Neutrophil (primary cell): ENCODE measurements at regions not wholly inside any gene's neighbourhood (a gene's known extent, or its start where the extent isn't known, plus 50 kb on each side); places are given as distances from the start of the nearest gene placed in this dataset.

ENCODE experiments used
- H3K27ac ChIP-seq: fragments of 200-600 bp; sonication (generic); 2 replicates; pipeline ENCODE4 v1.5.1; 2016; ENCODE audit warnings: mild to moderate bottlenecking, moderate library complexity
- H3K27me3 ChIP-seq: fragments of 200-600 bp; sonication (generic); 2 replicates; pipeline ENCODE4 v1.6.0; 2016; ENCODE audit warnings: mild to moderate bottlenecking
- H3K36me3 ChIP-seq: fragments of 200-600 bp; sonication (generic); 2 replicates; pipeline ENCODE4 v1.5.1; 2017
- H3K4me1 ChIP-seq, 2 experiments: fragments of 200-600 bp in 1 of 2; sonication (generic) in 1 of 2; 1 replicate in 1 of 2; 2 replicates in 1 of 2; pipeline versions ENCODE4 v1.5.1 to v1.6.1; 2013 to 2016; ENCODE audit warnings: low read depth in 1 of 2, low read length in 1 of 2, mild to moderate bottlenecking in 1 of 2, moderate library complexity in 1 of 2; ENCODE audit not compliant: control insufficient read depth in 1 of 2, insufficient read depth in 1 of 2
- H3K4me3 ChIP-seq, 2 experiments: fragments of 200-600 bp in 1 of 2; sonication (generic) in 1 of 2; 1 replicate in 1 of 2; 2 replicates in 1 of 2; pipeline ENCODE4 v1.5.1; 2013 to 2016; ENCODE audit warnings: low read depth in 1 of 2, low read length in 1 of 2, mild to moderate bottlenecking in 1 of 2, moderate library complexity in 1 of 2
- H3K9me3 ChIP-seq: fragments of 200-600 bp; sonication (generic); 2 replicates; pipeline ENCODE4 v1.5.1; 2016
- CTCF ChIP-seq: fragments of 200-600 bp; sonication (generic); IDR thresholded peaks from 2 replicates; pipeline ENCODE4 v1.5.1; 2016; ENCODE audit warnings: antibody characterized with exemption

- no peaks in the 10 kb centered on the region for H3K27me3 ChIP-seq
- H3K9me3 ChIP-seq = no peaks in the 10 kb centered on the region
- no peaks in the 10 kb centered on the region for H3K4me1 ChIP-seq
- TF ChIP-seq CTCF = no peak
- no peaks in the 10 kb centered on the region for H3K36me3 ChIP-seq
- no peak overlapping the region for H3K27ac ChIP-seq
- H3K4me3 ChIP-seq = no peak overlapping the region
Observed at GRCh38 chr5:114903767-114904166, 265.9 kb downstream of the TRIM36 start.

GRCh38 chr5:114898602-114899001 lies 271.1 kb downstream of the TRIM36 start:
- Histone ChIP-seq H3K36me3 (no peaks in the 10 kb centered on the region), H3K27ac (no peak overlapping the region), H3K27me3 (no peaks in the 10 kb centered on the region), H3K4me3 (no peak overlapping the region), H3K4me1 (no peaks in the 10 kb centered on the region), H3K9me3 (no peaks in the 10 kb centered on the region)
- no peak for TF ChIP-seq CTCF

GRCh38 chr5:114883675-114884074 lies 286.0 kb downstream of the TRIM36 start:
- no peak for TF ChIP-seq CTCF
- H3K27ac ChIP-seq = no peak overlapping the region
- no peak overlapping the region for H3K4me3 ChIP-seq

GRCh38 chr5:114859438-114859735 lies 310.3 kb downstream of the TRIM36 start:
- no peak for TF ChIP-seq CTCF
- Histone ChIP-seq H3K27ac (no peak overlapping the region), H3K9me3 (no peaks in the 10 kb centered on the region), H3K4me3 (no peak overlapping the region), H3K36me3 (no peaks in the 10 kb centered on the region), H3K27me3 (no peaks in the 10 kb centered on the region), H3K4me1 (peaks cover 29% of the 10 kb centered on the region in 2 experiments)

More at GRCh38 chr5:114883675-114884074, 286.0 kb downstream of the TRIM36 start:
- no peaks in the 10 kb centered on the region for H3K4me1 ChIP-seq
- no peaks in the 10 kb centered on the region for H3K27me3 ChIP-seq
- H3K36me3 ChIP-seq = no peaks in the 10 kb centered on the region
- H3K9me3 ChIP-seq = no peaks in the 10 kb centered on the region

- no peak overlapping the region for H3K4me3 ChIP-seq
Observed at GRCh38 chr5:114858665-114859437, 310.9 kb downstream of the TRIM36 start.

More at GRCh38 chr5:114858665-114859437, 310.9 kb downstream of the TRIM36 start:
- Histone ChIP-seq H3K4me1 (peaks cover 29% of the 10 kb centered on the region in 2 experiments), H3K27ac (no peak overlapping the region), H3K27me3 (no peaks in the 10 kb centered on the region), H3K9me3 (no peaks in the 10 kb centered on the region), H3K36me3 (no peaks in the 10 kb centered on the region)
- no peak for TF ChIP-seq CTCF
